Neuron (in vitro differentiated cells): ENCODE measurements at regions not wholly inside any gene's neighbourhood (a gene's known extent, or its start where the extent isn't known, plus 50 kb on each side); places are given as distances from the start of the nearest gene placed in this dataset.

Source experiments
- H2AFZ ChIP-seq: one replicate; pipeline ENCODE4 v1.6.1; 2013; ENCODE audit warnings: low read depth, mild to moderate bottlenecking, inconsistent platforms, low read length, moderate library complexity
- H3K27me3 ChIP-seq: one replicate; pipeline ENCODE4 v1.6.1; 2013; ENCODE audit warnings: low read length; ENCODE audit not compliant: insufficient read depth
- H3K36me3 ChIP-seq: one replicate; pipeline ENCODE4 v1.6.1; 2013; ENCODE audit warnings: low read length; ENCODE audit not compliant: insufficient read depth
- H3K4me1 ChIP-seq: one replicate; pipeline ENCODE4 v1.6.1; 2013; ENCODE audit warnings: low read length; ENCODE audit not compliant: insufficient read depth
- H3K4me3 ChIP-seq: 2 replicates; pipeline ENCODE4 v1.5.1; 2013; ENCODE audit warnings: mild to moderate bottlenecking, low read length, moderate library complexity
- H3K9me3 ChIP-seq: one replicate; pipeline ENCODE4 v1.6.1; 2013; ENCODE audit warnings: low read length

- peaks cover 2% of the 10 kb centered on the region for H3K4me1 ChIP-seq
- H2AFZ ChIP-seq, result no peak overlapping the region
- peaks cover 4% of the 10 kb centered on the region for H3K27me3 ChIP-seq
- H3K9me3 ChIP-seq, result no peaks in the 10 kb centered on the region
- H3K4me3 ChIP-seq, result no peak overlapping the region
- no peaks in the 10 kb centered on the region for H3K36me3 ChIP-seq
These were observed 166.8 kb downstream of the RHOU start for GRCh38 chr1:228901936-228902681.

DNA sequence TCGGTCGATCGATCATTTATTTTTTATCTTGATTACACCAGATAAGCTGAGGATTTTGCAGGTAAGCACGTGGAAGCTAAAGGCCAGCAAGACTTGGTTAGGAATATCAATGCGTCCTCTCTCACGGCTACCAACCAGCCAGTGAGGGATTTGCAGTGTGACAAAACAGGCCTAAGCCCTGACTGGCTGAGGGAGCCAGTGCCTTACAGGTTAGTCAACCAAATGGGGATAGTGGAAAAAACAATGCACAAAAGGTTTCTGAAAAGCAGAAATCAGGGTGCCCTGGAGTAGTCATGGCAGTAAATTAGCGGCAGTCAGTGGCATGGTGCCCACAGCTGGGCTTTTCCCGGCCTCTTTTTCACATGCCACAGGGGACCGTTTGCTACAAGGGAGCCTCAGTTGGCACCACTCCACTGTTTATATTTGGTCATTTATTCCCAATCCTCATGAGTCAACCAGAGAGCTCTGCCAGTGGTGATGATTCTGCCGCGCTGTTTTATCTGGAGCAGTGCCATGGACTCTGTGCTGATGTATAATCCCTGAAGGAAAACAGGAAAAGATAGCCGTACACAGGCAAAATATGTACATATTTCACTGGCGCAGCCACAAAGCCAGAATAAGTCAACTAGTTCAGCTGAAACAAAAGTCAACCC is 167.6 kb downstream of the RHOU start:
- Histone ChIP-seq H3K36me3 (no peaks in the 10 kb centered on the region), H3K27me3 (no peaks in the 10 kb centered on the region), H3K4me1 (peaks cover 2% of the 10 kb centered on the region)

GRCh38 chr1:228903434-228904071 is 168.3 kb downstream of the RHOU start:
- H3K4me3 ChIP-seq, result no peak overlapping the region
- no peaks in the 10 kb centered on the region for H3K27me3 ChIP-seq
- H2AFZ ChIP-seq, result no peak overlapping the region
- no peaks in the 10 kb centered on the region for H3K36me3 ChIP-seq
- no peaks in the 10 kb centered on the region for H3K9me3 ChIP-seq
- H3K4me1 ChIP-seq, result peaks cover 2% of the 10 kb centered on the region

More for the DNA sequence above, 167.6 kb downstream of the RHOU start:
- H3K4me3 ChIP-seq, result no peak overlapping the region
- H2AFZ ChIP-seq, result no peak overlapping the region
- no peaks in the 10 kb centered on the region for H3K9me3 ChIP-seq

DNA sequence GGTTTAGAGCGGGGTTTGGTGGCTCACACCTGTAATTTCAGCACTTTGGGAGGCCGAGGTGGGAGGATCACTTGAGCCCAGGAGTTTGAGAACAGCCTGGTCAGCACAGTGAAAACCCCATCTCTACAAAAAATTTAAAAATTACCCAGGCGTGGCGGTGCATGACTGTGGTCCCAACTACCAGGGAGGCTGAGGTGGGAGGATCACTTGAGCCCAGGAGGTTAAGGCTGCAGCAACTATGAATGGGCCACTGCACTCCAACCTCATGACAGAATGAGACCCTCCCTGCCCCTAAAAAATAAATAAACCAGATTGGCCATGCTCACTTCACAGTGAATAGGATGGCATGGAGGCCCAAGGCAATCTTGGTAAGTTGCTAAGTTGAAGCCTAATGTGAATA is 168.9 kb downstream of the RHOU start:
- Histone ChIP-seq H3K36me3 (no peaks in the 10 kb centered on the region), H2AFZ (no peak overlapping the region), H3K4me1 (peaks cover 2% of the 10 kb centered on the region), H3K4me3 (no peak overlapping the region), H3K9me3 (no peaks in the 10 kb centered on the region), H3K27me3 (no peaks in the 10 kb centered on the region)

GRCh38 chr1:228905701-228906101 is 170.4 kb downstream of the RHOU start:
- H3K27me3 ChIP-seq, result no peaks in the 10 kb centered on the region
- no peaks in the 10 kb centered on the region for H3K9me3 ChIP-seq
- H2AFZ ChIP-seq, result no peak overlapping the region
- no peaks in the 10 kb centered on the region for H3K36me3 ChIP-seq
- no peak overlapping the region for H3K4me3 ChIP-seq
- H3K4me1 ChIP-seq, result no peaks in the 10 kb centered on the region

DNA sequence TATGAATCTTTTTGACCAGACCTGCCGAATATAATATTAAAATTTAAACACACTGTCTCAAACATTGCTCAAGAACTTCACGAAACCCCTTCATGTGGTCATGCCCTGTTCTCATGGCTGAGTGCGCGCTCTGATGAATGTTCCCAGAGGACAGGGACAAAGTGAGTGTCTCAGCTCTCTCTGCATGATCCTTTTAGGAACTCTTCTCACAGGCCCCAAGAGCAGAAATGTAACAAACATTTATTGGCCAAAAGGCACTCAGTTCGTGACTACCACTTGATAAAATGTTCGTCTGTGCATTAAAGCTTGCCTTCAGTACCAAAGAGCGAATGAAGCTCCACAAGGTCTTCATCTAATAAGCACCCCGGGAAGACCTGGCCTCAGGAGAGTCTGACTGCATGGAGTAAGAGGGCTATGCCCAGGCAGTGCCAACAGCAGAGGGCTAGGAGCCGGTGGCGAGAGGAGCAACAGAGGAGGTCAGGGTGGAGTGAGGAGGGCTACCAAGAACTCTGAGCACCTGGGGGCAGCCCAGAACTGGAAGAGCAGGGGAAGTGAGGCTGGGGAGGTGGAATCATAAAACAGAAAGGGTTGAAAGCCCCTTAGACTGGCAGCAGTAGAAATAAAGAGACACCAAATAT is 171.1 kb downstream of the RHOU start:
- Histone ChIP-seq H3K27me3 (no peaks in the 10 kb centered on the region), H3K4me3 (no peak overlapping the region), H2AFZ (no peak overlapping the region), H3K4me1 (peaks cover 5% of the 10 kb centered on the region), H3K9me3 (no peaks in the 10 kb centered on the region), H3K36me3 (no peaks in the 10 kb centered on the region)

DNA sequence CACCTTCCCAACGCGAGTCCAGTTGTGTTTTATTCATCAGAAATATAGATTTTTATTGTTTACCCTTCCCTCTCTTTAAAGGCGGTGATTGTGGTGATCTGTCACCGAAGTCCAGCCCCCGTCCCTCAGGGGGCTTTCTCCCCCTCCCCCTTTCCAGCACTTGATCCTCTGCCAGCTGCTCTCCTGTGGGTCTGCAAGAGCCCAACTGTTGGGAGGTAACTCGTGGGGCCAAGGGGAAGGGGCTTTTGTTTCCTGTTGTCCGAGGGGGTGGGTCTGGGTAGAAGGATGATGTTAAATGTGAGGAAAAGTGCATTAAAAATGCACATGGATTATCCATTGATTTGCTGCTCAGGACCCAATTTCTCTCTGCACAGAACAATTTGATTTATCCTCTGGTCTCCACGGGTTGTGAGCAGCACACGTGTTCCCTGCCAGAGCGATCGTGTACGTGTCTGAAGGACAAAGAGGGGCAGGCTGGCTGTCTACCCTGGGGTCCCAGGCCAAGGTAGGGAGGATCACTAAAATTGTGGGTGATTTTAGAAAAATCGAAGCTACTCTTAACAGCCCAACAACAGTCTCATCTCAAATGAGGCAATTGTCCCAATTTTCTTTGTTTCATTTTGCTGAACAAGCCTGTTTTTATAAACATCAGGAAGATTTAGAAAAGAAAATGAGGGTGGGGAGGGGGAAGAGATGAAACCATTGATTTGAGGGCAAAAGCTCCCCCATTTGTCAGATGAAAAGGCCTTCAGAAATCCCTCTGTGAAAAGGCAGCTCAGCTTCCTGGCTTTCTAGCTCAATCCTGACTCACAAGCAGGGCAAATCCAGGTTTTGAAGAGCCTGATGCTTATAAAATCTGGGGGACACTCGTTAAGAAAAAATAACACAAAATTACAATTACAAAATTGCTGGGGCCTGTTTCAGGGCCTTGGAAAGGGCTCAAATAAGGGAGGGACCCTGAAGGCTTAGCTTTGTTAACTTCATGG is 176.2 kb downstream of the RHOU start:
- H3K9me3 ChIP-seq, result no peaks in the 10 kb centered on the region
- peaks cover 22% of the 10 kb centered on the region for H3K4me1 ChIP-seq
- no peak overlapping the region for H2AFZ ChIP-seq
- H3K4me3 ChIP-seq, result no peak overlapping the region
- H3K36me3 ChIP-seq, result no peaks in the 10 kb centered on the region
- H3K27me3 ChIP-seq, result no peaks in the 10 kb centered on the region

DNA sequence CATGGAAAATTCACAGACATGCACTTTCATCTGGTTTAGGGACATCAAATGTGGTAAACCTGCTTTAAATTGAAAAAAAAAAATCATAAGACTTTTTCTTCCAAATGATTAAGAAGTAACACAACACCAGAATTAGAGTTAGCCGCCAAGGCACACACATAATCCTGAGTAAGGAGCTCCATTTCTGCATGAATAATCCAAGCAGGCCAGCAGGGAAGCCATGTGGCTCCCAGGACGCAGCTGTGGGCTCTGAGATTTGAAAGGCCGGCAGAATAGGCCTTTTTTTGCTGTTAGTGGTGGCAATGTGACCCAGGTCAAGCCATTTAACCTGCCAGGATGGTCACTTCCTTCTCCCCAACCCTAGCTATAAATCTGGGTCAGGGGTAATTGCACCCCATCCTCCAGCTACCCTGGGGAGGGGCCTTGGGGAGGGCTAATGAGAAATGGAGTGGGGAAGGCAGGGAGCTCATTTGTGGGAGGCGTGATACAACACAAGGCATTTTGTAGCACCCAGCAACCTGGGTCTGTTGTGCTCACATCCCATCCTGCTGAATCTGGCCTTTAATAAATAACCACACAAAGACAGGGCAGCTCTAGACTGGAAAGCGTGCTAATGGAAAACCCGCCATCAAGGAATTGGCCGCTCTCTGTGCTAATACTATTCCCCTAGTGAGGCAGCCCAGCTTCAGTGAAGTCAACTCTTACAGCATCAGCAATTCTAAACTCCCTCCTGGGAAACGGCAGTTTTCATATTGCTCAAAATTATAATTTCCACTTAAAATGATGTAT is 178.5 kb downstream of the RHOU start:
- H3K36me3 ChIP-seq, result no peaks in the 10 kb centered on the region
- no peaks in the 10 kb centered on the region for H3K27me3 ChIP-seq
- H3K4me3 ChIP-seq, result no peak overlapping the region
- H3K9me3 ChIP-seq, result no peaks in the 10 kb centered on the region
- H3K4me1 ChIP-seq, result peaks cover 22% of the 10 kb centered on the region
- H2AFZ ChIP-seq, result no peak overlapping the region

DNA sequence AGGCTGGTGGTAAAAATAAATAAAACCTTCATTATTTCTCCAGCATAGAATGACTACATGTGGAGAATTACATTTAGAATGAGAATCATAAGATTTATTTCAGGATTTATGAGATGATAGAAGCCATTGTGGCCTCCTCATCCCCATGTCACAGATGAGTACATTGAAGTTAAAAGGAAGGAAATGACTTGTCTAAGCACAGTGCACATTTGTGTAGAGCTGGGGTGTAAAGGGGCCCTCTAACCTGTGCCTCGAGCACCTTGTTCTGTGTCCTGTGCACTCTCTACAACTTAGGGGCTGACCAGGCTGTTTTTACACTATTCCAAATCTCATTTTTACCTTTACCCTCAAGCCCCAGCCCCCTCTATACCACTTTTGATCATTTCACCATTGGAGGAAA is 179.4 kb downstream of the RHOU start:
- H3K4me1 ChIP-seq, result peaks cover 22% of the 10 kb centered on the region
- H3K9me3 ChIP-seq, result no peaks in the 10 kb centered on the region

DNA sequence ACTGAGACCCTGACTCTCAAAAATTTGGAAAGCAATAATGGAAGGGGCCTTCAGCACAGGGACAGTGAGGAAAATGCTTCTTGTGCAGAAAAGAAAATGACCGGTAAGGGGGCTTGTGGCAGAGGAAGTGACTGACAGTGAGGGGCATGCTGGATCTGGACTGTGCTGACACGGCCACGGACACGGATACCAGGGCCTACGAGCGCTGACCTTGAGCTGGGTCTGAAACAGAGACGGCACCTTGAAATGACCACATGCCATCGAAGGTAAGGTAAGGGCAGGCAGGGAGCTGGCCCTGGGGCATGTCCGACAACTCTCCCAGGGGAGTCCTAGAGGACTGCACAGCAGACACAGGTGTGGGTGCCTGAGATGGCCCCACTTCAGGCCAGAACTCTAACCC is 182.1 kb downstream of the RHOU start:
- H3K4me1 ChIP-seq, result peaks cover 8% of the 10 kb centered on the region
- no peak overlapping the region for H3K4me3 ChIP-seq
- no peaks in the 10 kb centered on the region for H3K9me3 ChIP-seq
- H3K36me3 ChIP-seq, result no peaks in the 10 kb centered on the region
- H2AFZ ChIP-seq, result no peak overlapping the region
- no peaks in the 10 kb centered on the region for H3K27me3 ChIP-seq

More for the DNA sequence above, 179.4 kb downstream of the RHOU start:
- H3K36me3 ChIP-seq, result no peaks in the 10 kb centered on the region
- no peak overlapping the region for H3K4me3 ChIP-seq
- no peak overlapping the region for H2AFZ ChIP-seq
- no peaks in the 10 kb centered on the region for H3K27me3 ChIP-seq

DNA sequence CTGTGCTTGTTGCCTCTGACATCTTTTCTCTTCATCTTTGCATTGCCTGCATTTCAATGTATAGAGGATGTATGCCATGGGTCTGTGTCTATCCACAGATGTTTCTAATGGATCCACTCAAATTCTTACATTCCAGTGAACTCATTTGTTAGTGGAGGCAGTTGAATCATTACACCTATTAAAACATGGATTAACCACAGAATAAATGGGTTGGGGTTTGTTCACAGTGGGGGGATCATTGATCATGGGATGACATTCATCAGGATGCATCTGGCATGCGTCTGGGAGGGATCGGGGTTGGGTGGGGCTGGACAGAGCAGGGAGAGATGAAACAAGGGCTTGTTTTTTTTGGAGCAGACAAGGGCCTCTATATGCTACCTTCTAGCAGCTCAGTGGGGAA is 182.5 kb downstream of the RHOU start:
- H3K4me1 ChIP-seq, result peaks cover 4% of the 10 kb centered on the region
- H3K9me3 ChIP-seq, result no peaks in the 10 kb centered on the region
- H3K27me3 ChIP-seq, result no peaks in the 10 kb centered on the region
- no peaks in the 10 kb centered on the region for H3K36me3 ChIP-seq
- no peak overlapping the region for H2AFZ ChIP-seq
- no peak overlapping the region for H3K4me3 ChIP-seq

- Histone ChIP-seq H3K27me3 (no peaks in the 10 kb centered on the region), H2AFZ (no peak overlapping the region), H3K36me3 (no peaks in the 10 kb centered on the region), H3K4me3 (no peak overlapping the region), H3K9me3 (no peaks in the 10 kb centered on the region), H3K4me1 (peaks cover 4% of the 10 kb centered on the region)
These were observed 183.1 kb downstream of the RHOU start for GRCh38 chr1:228918335-228918734.
